GM18502 (cell line): ENCODE measurements at regions not wholly inside any gene's neighbourhood (a gene's known extent, or its start where the extent isn't known, plus 50 kb on each side); places are given as distances from the start of the nearest gene placed in this dataset.
"Not testable (repeated sequence)": the region's sequence is repeated elsewhere in the genome, so short reads cannot be mapped to it uniquely, and the experiment has no call there.

Experiments
- ATAC-seq: cut with Tn5 transposase; IDR thresholded peaks from one replicate; pipeline ENCODE4 v1.9.1; 2021; ENCODE audit warnings: mild to moderate bottlenecking; ENCODE audit not compliant: unreplicated experiment, poor library complexity

DNA sequence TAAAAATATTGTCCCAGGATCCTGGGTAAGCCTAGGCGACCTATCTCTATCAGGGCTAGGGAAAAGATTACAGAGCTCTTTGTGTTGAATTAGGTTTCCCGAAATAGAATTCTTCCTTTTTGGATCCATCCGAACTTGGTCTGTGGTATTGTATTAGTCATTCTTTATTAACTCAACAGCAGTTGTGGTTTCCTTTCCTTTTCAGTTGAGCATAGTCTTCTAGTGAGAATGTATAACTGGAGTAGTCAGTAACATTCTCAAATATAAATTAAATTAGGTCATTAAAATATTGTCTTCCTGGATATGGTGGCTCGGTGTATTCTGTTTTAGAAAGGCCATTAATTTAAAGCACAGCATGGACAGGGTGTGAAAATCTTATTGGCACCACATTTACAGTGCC, 520.4 kb downstream of the NLGN4X start:
- no peak for ATAC-seq

DNA sequence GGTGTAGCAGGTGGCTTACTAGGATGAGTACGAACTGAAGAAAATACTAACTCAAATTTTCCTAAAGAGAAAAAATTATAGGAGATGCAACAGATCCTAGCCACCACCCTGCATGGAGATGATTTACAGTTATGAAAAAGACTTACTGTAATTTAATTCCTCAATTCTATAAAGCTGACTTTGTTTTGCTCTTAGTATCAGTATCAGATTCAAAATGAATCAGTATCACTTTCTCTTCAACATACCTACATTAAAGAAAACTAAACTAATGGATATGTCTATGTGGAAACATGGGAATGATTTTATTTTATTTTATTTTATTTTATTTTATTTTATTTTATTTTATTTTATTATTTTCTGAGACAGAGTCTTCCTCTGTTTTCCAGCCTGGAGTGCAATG, 525.8 kb downstream of the NLGN4X start:
- ATAC-seq, result no peak

DNA sequence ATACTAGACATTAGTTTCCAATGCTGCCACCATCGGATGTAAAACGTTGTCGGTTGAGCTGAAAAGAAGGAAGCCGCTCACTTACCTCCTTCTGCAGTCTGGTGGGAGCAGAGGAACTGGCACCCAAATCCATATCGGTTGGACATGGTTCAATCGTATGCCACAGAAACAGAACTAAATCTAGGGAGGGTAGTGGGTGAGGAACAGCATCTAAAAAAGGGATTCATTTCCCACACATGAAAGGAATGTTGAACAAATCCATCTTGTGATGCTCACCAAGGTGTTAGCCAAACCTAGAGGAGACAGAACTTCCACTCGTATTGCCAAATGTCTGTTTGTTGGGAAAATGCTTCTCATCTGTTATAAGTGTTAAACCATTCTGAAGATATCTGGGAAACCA, 532.7 kb downstream of the NLGN4X start:
- no peak for ATAC-seq

DNA sequence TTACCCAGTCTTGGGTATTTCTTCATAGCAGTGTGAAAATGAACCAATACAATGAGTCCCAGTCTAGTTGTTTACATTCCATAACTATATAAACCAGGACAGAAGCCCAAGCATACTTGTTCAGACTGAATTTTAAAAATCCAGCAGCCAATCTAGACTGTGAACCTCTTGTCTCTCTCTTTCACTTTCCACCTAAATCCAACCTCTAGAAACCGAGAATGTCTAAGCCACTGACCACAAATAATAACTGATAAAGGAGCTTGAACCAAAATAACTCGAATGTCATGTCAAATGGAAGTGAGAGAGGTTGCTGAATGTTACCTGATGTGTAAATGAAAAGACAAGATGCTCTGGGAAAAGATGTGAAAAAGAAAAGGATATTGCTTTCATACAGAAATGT, 544.7 kb downstream of the NLGN4X start:
- no peak for ATAC-seq

DNA sequence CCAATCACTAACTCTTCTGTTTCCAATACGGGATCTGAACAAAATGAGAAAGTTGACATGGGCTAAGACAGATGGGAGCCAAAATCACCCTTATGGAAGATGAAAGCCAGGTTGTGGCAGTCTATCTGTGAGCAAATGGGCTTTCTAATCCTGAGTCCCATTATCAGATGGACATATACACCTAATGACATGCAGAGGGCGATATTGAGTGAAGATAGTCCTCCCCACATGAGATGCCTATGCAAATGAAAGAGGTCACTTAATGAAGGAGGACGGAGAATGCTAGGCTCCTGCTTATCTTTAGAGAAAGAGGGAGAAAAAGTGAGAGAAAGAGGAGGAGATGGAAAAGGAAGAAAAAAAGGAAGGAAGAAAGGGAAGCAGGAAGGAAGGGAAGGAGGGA, 547.5 kb downstream of the NLGN4X start:
- no peak for ATAC-seq

DNA sequence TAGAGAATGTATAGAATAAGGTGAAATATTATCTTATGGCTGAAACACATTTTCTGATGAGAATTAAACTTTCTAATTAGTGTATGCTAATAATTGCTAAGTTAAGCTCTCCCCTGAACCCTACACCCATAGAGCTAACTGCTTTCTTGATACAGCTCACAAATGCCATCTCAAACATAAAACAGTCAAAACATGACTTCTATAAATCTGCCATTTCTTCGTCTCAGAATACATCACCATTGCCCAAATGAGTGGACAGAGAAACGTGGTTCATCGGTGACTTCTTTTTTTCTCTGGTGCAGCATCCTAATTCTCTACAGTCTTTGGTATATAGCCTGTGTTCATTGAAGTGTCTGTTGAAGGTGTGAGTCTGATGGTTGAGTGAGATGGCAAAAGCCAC, 554.6 kb downstream of the NLGN4X start:
- no peak for ATAC-seq

DNA sequence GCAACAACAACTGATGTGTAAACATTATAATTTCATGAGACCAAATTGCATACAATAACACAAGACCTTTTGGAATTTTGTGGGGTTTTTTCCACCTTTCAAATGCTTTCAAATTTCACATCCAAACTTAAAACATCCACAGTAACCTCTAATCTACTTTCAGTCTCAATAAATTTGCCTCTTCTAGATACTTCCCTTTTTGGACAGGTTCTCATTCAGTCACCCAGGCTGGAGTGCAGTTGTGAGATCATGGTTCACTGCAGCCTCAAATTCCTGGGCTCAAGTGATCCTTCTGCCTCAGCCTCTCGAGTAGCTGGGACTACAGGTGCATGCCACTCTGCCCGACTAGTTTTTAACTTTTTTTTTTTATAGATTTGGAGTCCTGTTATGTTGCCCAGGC, 556.6 kb downstream of the NLGN4X start:
- ATAC-seq, result peak; percentile 67

DNA sequence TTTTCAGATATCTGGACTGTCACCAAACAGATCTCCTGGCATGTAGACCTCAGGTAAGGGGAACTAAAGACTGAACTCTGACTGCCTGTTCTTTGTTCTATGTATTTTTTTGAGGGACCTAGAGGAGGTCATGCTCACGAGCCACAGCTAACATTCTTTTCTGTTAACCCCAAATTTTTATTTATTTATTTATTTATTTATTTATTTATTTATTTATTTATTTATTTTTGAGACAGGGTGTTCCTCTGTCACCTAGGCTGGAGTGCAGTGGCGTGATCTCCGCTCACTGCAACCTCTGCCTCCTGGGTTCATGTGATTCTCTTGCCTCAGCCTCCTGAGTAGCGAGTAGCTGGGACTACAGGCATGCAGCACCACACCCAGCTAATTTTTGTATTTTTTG, 562.0 kb downstream of the NLGN4X start:
- not testable (repeated sequence) for ATAC-seq

DNA sequence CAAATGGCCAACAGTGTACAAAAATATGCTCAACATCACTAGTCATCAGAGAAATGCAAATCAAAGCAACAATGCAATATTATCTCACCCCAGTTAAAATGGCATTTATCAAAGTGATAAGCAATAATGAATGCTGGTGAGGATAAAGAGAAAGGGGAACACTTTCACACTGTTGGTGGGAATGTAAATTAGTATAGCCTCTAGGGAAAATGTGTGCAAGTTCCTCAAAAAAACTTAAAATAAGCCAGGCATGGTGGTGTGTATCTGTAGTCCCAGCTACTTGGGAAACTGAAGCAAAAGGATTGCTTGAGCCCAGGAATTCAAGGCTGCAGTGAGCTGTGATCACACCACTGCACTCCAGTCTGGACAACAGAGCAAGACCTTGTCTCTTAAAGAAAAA, 572.1 kb downstream of the NLGN4X start:
- ATAC-seq, result no peak

DNA sequence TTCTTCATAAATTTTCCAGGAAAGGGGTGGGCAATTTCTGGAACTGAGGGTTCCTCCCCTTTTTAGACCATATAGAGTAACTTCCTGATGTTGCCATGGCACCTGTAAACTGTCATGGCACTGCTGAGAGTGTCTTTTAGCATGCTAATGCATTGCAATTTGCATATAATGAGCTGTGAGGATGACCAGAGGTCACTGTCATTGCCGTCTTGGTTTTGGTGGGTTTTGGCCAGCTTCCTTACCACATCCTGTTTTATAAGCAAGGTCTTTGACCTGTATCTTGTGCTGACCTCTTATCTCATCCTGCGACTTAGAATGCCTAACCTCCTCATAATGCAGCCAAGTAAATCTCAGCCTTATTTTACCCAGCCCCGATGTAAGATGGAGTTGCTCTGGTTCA, 577.8 kb downstream of the NLGN4X start:
- no peak for ATAC-seq

DNA sequence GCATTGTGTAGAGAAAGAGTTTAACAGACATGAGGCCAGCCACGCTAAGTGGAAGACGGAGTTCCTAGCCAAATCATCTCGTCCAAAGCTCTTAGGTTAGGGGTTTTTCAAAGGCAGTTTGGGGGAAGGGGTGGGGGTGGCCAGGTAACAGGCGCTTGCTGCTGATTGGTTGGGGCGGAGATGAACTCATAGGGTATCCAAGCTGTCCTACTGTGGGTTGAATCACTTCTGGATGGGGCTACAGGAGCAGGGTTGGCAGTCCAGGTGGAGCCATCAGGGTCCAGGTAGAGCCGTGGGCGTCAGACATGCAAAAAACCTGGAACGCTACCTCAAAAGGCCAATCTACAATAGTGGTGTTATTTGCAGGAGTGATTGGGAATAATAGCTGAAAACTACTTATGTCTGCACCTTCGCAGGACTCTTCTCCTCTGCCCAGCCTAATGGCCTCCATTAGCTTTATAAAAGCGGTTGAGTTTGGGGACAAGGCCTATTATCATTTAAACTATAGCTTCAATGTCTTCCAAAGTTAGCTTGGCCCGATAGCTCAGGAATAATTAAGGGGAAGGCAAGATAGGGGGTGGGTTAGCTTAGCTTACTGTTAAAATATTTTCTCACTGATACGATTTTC, 579.6 kb downstream of the NLGN4X start:
- no peak for ATAC-seq

DNA sequence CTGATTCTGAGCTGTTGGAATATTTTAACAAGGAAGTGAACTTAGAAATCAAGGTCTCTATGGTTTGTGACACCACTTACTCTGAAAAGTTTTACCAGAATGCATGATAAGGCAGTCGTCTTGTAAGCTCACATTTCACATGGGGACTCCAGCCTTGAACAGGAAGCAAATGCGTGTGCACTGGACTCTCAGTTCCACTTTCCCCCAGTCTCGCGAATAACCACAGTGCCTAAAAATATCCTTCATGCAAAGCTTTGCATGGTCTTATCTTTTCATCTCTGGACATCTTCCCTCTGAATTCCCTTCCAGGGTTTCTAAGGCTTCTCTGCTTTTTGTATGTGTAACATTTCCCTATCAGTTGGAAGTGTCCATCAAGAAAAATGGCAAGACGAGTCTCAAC, 581.8 kb downstream of the NLGN4X start:
- peak; percentile 97 for ATAC-seq

DNA sequence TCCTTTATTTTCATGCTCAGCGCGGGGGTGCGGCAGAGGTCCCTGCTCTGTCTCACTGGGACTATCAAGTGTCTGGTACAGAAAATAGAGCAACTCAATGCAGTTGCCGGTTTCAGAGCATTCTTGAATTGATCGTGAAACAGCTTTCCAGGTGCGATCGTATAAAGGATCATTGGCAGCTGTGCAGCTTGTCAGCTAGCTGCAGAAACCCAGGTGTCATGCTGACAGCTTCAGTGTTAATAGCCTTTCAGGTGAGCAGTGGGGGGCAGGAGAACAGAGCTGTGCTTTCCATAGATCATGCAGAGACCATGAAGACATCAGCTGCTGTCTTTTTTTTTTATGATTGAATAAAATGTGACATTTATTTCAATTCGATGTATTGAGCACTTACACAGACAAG, 583.9 kb downstream of the NLGN4X start:
- no peak for ATAC-seq

DNA sequence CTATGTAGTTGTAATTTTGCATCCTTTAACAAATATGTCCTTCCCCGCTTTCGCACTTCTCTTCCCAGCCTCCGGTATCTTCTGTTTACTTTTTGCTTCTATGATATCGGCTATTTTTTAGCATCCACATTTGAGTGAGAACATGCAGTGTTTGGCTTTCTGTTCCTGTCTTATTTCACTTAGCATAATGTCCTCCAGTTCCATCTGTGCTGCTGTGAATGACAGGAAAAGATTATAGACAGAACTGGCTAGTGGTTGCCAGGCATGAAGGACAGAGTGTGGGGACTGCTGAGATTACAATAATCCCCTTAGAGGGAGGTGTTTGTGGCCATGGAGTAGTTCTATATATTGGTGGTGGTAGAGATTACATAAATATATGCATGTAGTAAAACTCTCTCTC, 588.6 kb downstream of the NLGN4X start:
- no peak for ATAC-seq

DNA sequence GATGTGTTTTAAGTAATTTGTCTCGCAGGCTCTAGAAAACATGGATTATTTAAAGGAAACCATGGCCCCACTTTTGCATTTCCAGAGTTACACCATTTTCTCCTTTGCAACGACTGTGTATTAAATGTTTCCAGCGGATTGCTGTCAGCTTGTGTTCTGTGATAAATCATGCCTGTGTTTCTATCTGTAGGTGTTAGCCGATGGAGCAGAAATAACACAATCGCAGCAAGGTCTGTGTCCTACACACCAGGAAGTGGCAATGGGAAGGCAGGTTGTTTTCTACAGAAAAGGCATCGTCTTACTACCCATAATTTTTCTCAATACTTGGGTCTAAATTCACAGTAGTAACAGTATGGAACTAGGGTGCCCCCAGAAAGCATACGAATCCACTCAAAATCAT, 590.1 kb downstream of the NLGN4X start:
- ATAC-seq, result no peak

DNA sequence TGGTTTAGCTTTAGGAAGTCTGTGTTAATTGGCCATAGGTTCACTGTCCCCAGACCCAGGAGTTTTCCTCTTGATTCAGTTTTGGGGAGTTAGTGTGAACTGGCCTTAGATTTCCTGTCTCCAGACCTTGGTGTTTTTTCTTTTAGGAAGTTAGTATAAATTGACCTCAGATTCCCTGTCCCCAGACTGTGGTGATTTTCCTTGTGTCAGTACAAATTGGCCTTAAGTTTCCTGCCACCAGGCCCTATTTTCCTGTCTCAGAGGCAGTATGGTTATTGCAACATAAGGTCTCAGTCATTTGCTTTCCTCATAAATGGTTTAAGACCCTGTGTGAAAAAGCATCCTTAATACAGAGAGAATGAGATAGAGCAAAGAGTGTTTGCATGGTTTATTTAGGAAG, 595.8 kb downstream of the NLGN4X start:
- ATAC-seq, result no peak

DNA sequence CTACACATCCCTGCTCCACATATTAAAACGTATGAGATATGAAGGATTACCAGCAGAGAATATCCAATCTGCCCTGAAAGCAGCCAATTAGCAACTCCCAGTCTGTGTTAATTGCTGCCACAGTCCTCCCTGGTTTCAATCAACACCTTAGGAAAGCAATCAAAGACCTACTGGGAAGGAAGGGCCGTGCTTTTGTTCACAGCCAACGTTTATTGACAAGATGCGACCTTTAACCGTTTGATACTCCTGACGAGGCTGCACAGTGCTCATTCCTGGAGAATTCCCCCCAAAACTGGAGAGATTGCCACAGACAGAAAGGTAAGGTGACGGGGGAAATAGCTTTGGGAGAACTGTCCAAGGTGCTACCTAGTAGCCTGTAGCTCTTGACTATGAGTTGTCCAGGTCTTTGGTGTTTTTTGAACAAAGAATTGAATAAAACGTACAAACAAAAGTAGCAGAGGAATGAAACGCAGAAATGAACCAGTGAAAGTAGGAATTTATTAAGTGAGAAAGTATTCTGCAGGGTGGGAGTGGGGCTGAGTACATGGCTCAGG, 596.5 kb downstream of the NLGN4X start:
- no peak for ATAC-seq

DNA sequence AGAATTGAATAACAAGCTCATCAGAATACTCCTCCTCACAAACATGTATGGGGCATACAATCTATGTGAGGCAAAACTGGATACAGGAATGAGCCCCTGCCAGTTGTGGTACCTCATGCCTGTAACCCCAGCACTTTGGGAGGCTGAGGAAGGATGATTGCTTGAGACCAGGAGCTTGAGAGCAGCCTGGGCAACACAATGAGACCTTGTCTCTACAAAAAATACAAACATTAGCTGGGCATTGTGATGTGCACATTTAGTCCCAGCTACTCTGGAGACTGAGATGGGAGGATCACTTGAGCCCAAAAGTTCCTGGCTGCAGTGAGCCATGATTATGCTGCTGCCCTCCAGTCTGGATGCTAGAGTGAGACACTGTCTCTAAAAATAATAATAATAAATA, 611.0 kb downstream of the NLGN4X start:
- no peak for ATAC-seq

DNA sequence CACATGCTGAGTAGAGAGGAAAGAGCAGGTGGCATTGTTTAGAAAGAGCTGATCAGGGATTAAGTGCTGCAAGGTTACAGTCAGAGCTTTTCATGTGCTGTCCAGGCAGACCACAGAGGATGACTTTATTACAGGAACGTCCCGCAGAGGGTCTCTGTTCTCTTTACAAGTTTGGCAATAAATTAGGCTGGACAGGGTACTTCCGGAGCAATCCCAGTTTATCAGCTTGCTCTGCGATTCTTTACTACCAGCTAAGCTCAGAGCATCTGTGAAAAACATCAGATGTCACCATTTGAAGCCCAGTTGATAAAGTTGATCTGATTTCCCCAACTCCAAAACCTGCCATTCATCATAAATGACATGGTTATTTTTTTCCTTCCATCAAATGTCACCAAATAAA, 633.1 kb downstream of the NLGN4X start:
- no peak for ATAC-seq

DNA sequence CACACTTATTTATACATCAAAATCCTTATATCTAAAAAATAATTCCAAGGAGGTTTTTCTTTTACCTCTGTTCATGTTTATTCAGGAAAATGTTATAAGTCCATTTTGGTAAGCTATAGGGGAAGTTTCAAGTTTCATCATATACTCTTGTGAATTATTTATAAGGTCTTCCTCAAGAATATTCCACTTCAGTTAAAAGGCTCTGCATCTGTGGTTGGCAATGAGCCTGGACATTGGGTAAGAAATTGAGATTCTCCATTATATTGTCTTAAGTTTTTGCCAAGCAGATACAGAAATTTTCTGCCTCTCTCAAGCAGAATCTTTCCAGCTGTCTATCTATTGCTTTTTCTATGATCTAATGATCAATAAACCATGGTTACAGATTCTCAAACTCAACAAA, 641.9 kb downstream of the NLGN4X start:
- no peak for ATAC-seq

DNA sequence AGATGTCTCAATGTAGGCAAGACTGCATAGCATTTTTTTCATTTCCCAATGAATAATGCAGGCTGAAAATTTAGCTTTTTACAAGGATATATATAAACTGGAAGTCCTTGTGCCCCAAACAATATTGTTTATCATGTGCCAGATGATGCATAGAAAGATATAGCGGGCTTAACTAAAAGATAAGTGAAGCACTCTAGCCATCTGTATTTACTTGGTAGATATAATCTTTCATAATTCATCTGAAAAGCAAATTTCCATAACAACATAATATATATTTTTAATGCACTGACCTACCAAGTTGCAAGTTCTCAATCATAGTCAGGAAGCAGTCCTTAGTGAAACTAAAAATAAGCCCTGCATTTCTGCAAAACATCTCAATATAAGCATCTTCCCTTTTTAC, 653.3 kb downstream of the NLGN4X start:
- ATAC-seq, result no peak

DNA sequence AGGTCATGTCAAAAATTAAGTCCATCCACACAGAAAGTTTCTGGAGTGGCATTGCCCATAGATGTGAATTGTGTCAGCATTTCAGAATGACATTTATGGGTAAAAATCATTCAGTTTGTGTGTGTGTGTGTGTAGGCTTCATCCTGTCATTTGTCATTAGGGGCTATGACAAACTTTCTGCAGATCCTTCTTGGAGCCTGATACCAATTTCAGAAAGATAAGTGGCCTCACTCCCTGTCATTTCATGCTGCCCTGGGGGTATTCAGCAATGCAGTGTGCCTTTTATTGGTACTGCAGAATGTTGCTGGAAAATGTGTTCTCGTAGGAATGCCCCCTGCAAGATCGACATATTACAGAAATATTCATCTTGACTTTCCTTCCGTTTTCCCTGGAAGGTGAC, 659.7 kb downstream of the NLGN4X start:
- ATAC-seq, result no peak

DNA sequence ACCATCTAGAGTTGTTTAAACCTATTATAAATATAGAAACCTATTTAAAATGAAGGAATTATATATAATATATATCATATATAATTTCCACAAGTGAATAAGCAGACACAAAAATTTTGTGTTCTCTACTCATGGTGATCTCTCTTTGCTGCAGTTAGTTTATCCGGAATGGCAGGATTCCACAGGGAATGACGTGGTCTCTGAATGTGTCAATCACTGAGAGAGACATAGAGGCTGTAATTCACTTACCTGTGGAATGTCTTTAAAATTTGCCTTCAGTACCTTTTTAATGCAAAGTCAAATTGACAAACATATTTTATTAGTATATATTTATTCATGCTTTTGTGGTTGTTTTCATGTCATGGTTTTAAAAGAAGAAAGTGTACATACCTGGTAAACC, 669.3 kb downstream of the NLGN4X start:
- ATAC-seq, result no peak
